ENCODE measurements at regions not wholly inside any gene's neighbourhood (a gene's known extent, or its start where the extent isn't known, plus 50 kb on each side); places are given as distances from the start of the nearest gene placed in this dataset.

- peak; percentile 11 for DNase-seq (ENCODE audit: low read depth)
- no peak for TF ChIP-seq CTCF (conservative IDR thresholded peaks at IDR 0.05; ENCODE audit: control insufficient read depth, insufficient read depth, low read depth, low read length)
- no peak overlapping the region for H3K4me3 ChIP-seq (ENCODE audit: control insufficient read depth, low read depth, low read length)
Measured at GRCh38 chr7:145624618-145625017, 492.0 kb upstream of the CNTNAP2 start.

GRCh38 chr7:145605963-145606362 is 510.6 kb upstream of the CNTNAP2 start:
- no peak for DNase-seq (ENCODE audit: low read depth)
- no peak overlapping the region for H3K4me3 ChIP-seq (ENCODE audit: control insufficient read depth, low read depth, low read length)
- no peak for TF ChIP-seq CTCF (conservative IDR thresholded peaks at IDR 0.05; ENCODE audit: control insufficient read depth, insufficient read depth, low read depth, low read length)

- H3K4me3 ChIP-seq (ENCODE audit: control insufficient read depth, low read depth, low read length) = no peak overlapping the region
- TF ChIP-seq CTCF (conservative IDR thresholded peaks at IDR 0.05; ENCODE audit: control insufficient read depth, insufficient read depth, low read depth, low read length) = no peak
- DNase-seq (ENCODE audit: low read depth) = no peak
Measured at GRCh38 chr7:145599376-145599775, 517.2 kb upstream of the CNTNAP2 start.

- H3K4me3 ChIP-seq (ENCODE audit: control insufficient read depth, low read depth, low read length) = no peak overlapping the region
- no peak for DNase-seq (ENCODE audit: low read depth)
- no peak for TF ChIP-seq CTCF (conservative IDR thresholded peaks at IDR 0.05; ENCODE audit: control insufficient read depth, insufficient read depth, low read depth, low read length)
Measured at GRCh38 chr7:145584401-145584800, 532.2 kb upstream of the CNTNAP2 start.

- no peak for DNase-seq (ENCODE audit: low read depth)
- no peak overlapping the region for H3K4me3 ChIP-seq (ENCODE audit: control insufficient read depth, low read depth, low read length)
- TF ChIP-seq CTCF (conservative IDR thresholded peaks at IDR 0.05; ENCODE audit: control insufficient read depth, insufficient read depth, low read depth, low read length) = no peak
Measured at GRCh38 chr7:145582742-145583303, 533.8 kb upstream of the CNTNAP2 start.

- no peak for TF ChIP-seq CTCF (conservative IDR thresholded peaks at IDR 0.05; ENCODE audit: control insufficient read depth, insufficient read depth, low read depth, low read length)
- no peak for DNase-seq (ENCODE audit: low read depth)
Measured at GRCh38 chr7:145557805-145558204, 558.8 kb upstream of the CNTNAP2 start.

GRCh38 chr7:145543242-145543641 is 573.4 kb upstream of the CNTNAP2 start:
- no peak overlapping the region for H3K4me3 ChIP-seq (ENCODE audit: control insufficient read depth, low read depth, low read length)
- TF ChIP-seq CTCF (conservative IDR thresholded peaks at IDR 0.05; ENCODE audit: control insufficient read depth, insufficient read depth, low read depth, low read length) = no peak
- DNase-seq (ENCODE audit: low read depth) = no peak

More at GRCh38 chr7:145557805-145558204, 558.8 kb upstream of the CNTNAP2 start:
- no peak overlapping the region for H3K4me3 ChIP-seq (ENCODE audit: control insufficient read depth, low read depth, low read length)

Data from fibroblast of mammary gland (primary cell).